ENCODE measurements at regions not wholly inside any gene's neighbourhood (a gene's known extent, or its start where the extent isn't known, plus 50 kb on each side); places are given as distances from the start of the nearest gene placed in this dataset.
"Not testable (repeated sequence)": the region's sequence is repeated elsewhere in the genome, so short reads cannot be mapped to it uniquely, and the experiment has no call there.

DNA sequence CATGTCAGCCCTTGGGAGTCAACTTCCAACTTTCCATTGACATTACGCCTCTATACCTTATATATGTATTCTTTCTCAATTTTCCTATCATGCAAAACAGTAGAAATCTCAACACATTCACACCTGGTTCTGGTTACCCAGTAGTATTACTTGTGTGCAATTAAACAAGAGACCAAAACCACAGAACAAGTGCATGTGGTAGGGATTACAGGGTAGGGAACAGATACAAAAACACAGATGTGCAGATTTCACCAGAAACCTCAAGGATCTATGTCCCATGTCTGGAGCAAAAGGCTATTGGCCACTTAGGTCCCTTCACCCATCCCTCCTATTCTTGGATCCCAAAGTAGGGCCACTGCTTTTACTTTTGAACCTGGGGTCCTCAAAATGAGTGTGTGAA, 143.6 kb upstream of the ZCCHC13 start:
- no peak for ATAC-seq
- Mint-ChIP-seq H3K36me3 (ENCODE audit: low read depth) (no peaks in the 10 kb centered on the region), H3K9me3 (peaks cover 4% of the 10 kb centered on the region), H3K4me3 (no peak overlapping the region), H3K4me1 (no peaks in the 10 kb centered on the region), H3K27me3 (no peaks in the 10 kb centered on the region), H3K27ac (no peak overlapping the region)
- no peak for DNase-seq

GRCh38 chrX:74147439-74147838, 156.5 kb upstream of the ZCCHC13 start:
- ATAC-seq = no peak
- Mint-ChIP-seq H3K9me3 (no peaks in the 10 kb centered on the region), H3K4me1 (no peaks in the 10 kb centered on the region), H3K4me3 (no peak overlapping the region), H3K36me3 (ENCODE audit: low read depth) (peaks cover 1% of the 10 kb centered on the region), H3K27ac (no peak overlapping the region), H3K27me3 (no peaks in the 10 kb centered on the region)
- DNase-seq = no peak

DNA sequence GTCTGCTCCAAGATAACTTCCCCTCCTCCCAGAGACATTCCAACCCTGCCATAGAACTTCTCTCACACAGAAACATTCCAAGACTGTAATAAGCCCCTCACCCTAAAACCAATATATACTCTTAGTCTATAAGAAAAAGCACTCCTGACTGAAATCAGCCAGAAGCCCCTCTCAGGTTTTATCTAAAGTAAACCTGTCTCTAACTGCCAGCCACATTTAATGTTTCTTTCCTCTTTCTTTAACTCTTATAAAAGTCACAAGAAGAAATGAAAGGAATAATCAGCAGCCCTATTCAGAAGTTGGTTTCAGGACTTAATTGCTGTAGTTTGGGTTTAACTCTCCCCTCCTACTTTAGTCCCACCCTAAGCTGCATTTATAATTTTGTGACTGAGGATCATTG, 165.0 kb upstream of the ZCCHC13 start:
- no peak for ATAC-seq

DNA sequence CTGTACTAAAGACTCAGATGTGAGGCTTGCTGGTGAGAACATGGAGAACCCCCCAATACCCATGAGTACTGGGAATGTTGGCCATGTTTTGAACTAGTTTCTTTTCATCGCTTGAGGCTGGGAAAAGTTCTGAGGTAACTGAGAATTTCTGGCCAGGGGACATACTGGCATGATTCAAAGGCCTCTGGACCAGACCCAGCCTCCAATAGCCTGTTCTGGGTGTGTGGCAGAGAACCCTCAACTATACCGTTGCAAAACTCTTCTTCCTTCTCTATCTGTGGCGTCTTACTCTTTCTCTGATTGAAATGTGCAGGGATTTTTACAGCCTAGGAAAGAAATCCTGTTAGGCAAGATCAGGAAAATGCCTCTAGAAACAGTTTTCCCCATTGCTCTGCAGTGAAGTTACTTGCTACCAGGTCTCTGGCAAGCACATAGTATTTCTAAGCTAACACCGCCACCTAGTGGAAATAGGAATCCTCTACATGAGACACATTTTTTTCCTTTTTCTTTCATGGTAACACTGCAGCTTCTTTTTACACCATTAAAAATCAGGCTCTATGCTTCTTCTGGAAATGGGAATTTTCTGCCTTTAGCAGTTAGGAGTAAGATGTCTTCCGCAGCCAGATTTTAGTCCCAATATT, 170.7 kb upstream of the ZCCHC13 start:
- H3K9me3 Mint-ChIP-seq = no peaks in the 10 kb centered on the region
- no peak for DNase-seq
- H3K4me1 Mint-ChIP-seq = no peaks in the 10 kb centered on the region
- ATAC-seq = peak; percentile 52
- H3K27ac Mint-ChIP-seq = no peak overlapping the region
- no peaks in the 10 kb centered on the region for H3K36me3 Mint-ChIP-seq (ENCODE audit: low read depth)
- H3K27me3 Mint-ChIP-seq = no peaks in the 10 kb centered on the region
- no peak overlapping the region for H3K4me3 Mint-ChIP-seq

More for the DNA sequence above, 165.0 kb upstream of the ZCCHC13 start:
- no peaks in the 10 kb centered on the region for H3K4me1 Mint-ChIP-seq
- no peak overlapping the region for H3K27ac Mint-ChIP-seq
- no peaks in the 10 kb centered on the region for H3K9me3 Mint-ChIP-seq
- DNase-seq = no peak
- H3K27me3 Mint-ChIP-seq = no peaks in the 10 kb centered on the region
- H3K36me3 Mint-ChIP-seq (ENCODE audit: low read depth) = no peaks in the 10 kb centered on the region
- H3K4me3 Mint-ChIP-seq = no peak overlapping the region

- H3K4me1 Mint-ChIP-seq = no peaks in the 10 kb centered on the region
Measured at GRCh38 chrX:74132280-74132679, 171.7 kb upstream of the ZCCHC13 start.

GRCh38 chrX:74119016-74119910, 184.7 kb upstream of the ZCCHC13 start:
- no peaks in the 10 kb centered on the region for H3K27me3 Mint-ChIP-seq
- ATAC-seq (peak; percentile 59), DNase-seq (no peak)

More at GRCh38 chrX:74132280-74132679, 171.7 kb upstream of the ZCCHC13 start:
- no peaks in the 10 kb centered on the region for H3K9me3 Mint-ChIP-seq
- H3K4me3 Mint-ChIP-seq = no peak overlapping the region
- no peak overlapping the region for H3K27ac Mint-ChIP-seq
- H3K27me3 Mint-ChIP-seq = no peaks in the 10 kb centered on the region
- ATAC-seq = no peak
- no peaks in the 10 kb centered on the region for H3K36me3 Mint-ChIP-seq (ENCODE audit: low read depth)
- no peak for DNase-seq

GRCh38 chrX:74117962-74118902, 185.7 kb upstream of the ZCCHC13 start:
- Mint-ChIP-seq H3K36me3 (ENCODE audit: low read depth) (peaks cover 3% of the 10 kb centered on the region), H3K27ac (no peak overlapping the region), H3K4me1 (no peaks in the 10 kb centered on the region), H3K4me3 (no peak overlapping the region), H3K9me3 (no peaks in the 10 kb centered on the region), H3K27me3 (no peaks in the 10 kb centered on the region)
- DNase-seq (no peak), ATAC-seq (no peak)

More at GRCh38 chrX:74119016-74119910, 184.7 kb upstream of the ZCCHC13 start:
- no peaks in the 10 kb centered on the region for H3K4me1 Mint-ChIP-seq
- no peak overlapping the region for H3K27ac Mint-ChIP-seq
- H3K36me3 Mint-ChIP-seq (ENCODE audit: low read depth) = peaks cover 3% of the 10 kb centered on the region
- H3K9me3 Mint-ChIP-seq = no peaks in the 10 kb centered on the region
- H3K4me3 Mint-ChIP-seq = no peak overlapping the region

- Mint-ChIP-seq H3K9me3 (no peaks in the 10 kb centered on the region), H3K4me1 (no peaks in the 10 kb centered on the region), H3K27ac (no peak overlapping the region), H3K27me3 (no peaks in the 10 kb centered on the region), H3K4me3 (no peak overlapping the region), H3K36me3 (ENCODE audit: low read depth) (peaks cover 11% of the 10 kb centered on the region)
- DNase-seq (no peak), ATAC-seq (no peak)
Measured at GRCh38 chrX:74111245-74111644, 192.7 kb upstream of the ZCCHC13 start.

DNA sequence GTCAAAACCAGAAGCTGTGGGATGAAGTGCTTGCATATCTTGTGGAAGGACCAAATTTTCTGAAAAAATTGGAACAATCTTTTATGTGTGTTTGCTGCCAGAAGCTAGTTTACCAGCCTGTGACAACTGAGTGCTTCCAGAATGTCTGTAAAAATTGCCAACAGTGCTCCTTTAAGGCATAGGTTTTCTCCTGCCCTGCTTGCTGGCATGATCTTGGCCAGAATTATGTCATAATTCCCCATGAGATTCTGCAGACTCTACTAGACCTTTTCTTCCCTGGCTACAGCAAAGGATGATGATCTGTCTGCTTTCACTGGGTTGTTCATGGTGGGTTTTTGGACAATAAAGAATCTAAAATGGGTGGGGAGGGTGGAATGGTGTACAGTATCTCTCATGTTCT, 196.3 kb upstream of the ZCCHC13 start:
- DNase-seq (no peak), ATAC-seq (no peak)
- Mint-ChIP-seq H3K4me3 (no peak overlapping the region), H3K36me3 (ENCODE audit: low read depth) (peaks cover 11% of the 10 kb centered on the region), H3K9me3 (no peaks in the 10 kb centered on the region), H3K4me1 (no peaks in the 10 kb centered on the region), H3K27me3 (no peaks in the 10 kb centered on the region), H3K27ac (no peak overlapping the region)

GRCh38 chrX:74104356-74105015, 199.5 kb upstream of the ZCCHC13 start:
- H3K27me3 Mint-ChIP-seq = no peaks in the 10 kb centered on the region
- DNase-seq (no peak), ATAC-seq (no peak)
- no peak overlapping the region for H3K27ac Mint-ChIP-seq
- H3K4me3 Mint-ChIP-seq = no peak overlapping the region
- peaks cover 11% of the 10 kb centered on the region for H3K36me3 Mint-ChIP-seq (ENCODE audit: low read depth)
- H3K4me1 Mint-ChIP-seq = no peaks in the 10 kb centered on the region
- no peaks in the 10 kb centered on the region for H3K9me3 Mint-ChIP-seq

GRCh38 chrX:74098407-74098806, 205.6 kb upstream of the ZCCHC13 start:
- H3K27me3 Mint-ChIP-seq; H3K4me1 Mint-ChIP-seq; H3K36me3 Mint-ChIP-seq (ENCODE audit: low read depth); H3K27ac Mint-ChIP-seq; H3K9me3 Mint-ChIP-seq; ATAC-seq; DNase-seq; H3K4me3 Mint-ChIP-seq: not testable (repeated sequence)

DNA sequence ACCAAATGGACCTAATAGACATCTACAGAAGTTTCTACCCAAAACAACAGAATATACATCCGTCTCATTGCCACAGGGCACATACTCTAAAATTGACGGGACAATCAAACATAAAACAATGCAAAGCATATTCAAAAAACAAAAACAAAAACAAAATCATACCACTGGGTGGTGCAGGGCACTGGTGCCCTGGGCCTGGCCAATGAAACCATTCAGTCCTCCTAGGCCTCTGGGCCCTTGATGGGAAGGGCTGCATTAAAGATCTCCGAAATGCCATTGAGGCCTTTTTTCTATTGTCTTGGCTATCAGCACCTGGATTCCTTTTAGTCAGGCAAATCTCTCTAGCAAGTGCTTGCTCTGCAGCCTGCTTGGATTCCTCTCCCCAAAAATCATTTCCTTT, 213.9 kb upstream of the ZCCHC13 start:
- H3K9me3 Mint-ChIP-seq = peaks cover 15% of the 10 kb centered on the region
- ATAC-seq (no peak), DNase-seq (no peak)
- peaks cover 10% of the 10 kb centered on the region for H3K36me3 Mint-ChIP-seq (ENCODE audit: low read depth)
- H3K4me3 Mint-ChIP-seq = no peak overlapping the region
- H3K4me1 Mint-ChIP-seq = no peaks in the 10 kb centered on the region
- H3K27ac Mint-ChIP-seq = no peak overlapping the region
- no peaks in the 10 kb centered on the region for H3K27me3 Mint-ChIP-seq

DNA sequence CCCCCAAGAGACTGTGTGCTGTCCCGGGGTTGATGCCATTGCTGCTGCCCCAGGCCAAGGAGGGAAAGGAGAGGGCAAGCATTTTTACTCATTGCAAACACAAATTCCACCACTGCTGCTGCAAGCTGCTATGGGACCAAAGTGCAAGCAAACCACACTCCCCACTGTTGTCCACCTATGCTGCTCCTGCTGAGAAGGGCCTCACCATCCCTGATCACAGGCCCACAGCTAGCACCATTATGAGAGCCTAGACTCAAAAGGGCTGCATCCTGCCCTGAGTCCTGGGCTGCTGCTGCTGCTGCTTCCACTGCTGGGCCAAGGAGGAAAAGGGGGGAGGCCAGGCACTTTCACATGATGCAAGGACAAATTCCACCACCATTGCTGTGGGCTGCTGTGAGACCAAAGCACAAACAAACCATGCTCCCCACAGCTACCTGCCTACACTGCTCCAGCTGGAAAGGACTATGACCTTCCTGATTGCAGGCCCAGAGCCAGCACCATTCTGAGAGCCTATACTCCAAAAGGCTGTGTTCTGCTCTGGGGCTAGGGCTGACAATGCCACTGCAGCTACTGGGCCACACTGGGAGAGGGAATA, 218.2 kb upstream of the ZCCHC13 start:
- no peaks in the 10 kb centered on the region for H3K27me3 Mint-ChIP-seq
- no peak for ATAC-seq
- H3K36me3 Mint-ChIP-seq (ENCODE audit: low read depth) = peaks cover 10% of the 10 kb centered on the region
- H3K9me3 Mint-ChIP-seq = peaks cover 15% of the 10 kb centered on the region
- H3K4me3 Mint-ChIP-seq = no peak overlapping the region
- no peak for DNase-seq
- H3K27ac Mint-ChIP-seq = no peak overlapping the region
- H3K4me1 Mint-ChIP-seq = no peaks in the 10 kb centered on the region

- no peak overlapping the region for H3K27ac Mint-ChIP-seq
Measured at GRCh38 chrX:74080165-74080564, 223.8 kb upstream of the ZCCHC13 start.

More at GRCh38 chrX:74080165-74080564, 223.8 kb upstream of the ZCCHC13 start:
- no peaks in the 10 kb centered on the region for H3K4me1 Mint-ChIP-seq
- no peak for ATAC-seq
- H3K27me3 Mint-ChIP-seq = no peaks in the 10 kb centered on the region
- DNase-seq = no peak
- peaks cover 20% of the 10 kb centered on the region for H3K9me3 Mint-ChIP-seq
- H3K4me3 Mint-ChIP-seq = no peak overlapping the region
- H3K36me3 Mint-ChIP-seq (ENCODE audit: low read depth) = peaks cover 6% of the 10 kb centered on the region

Measured in activated naive CD8-positive, alpha-beta T cell treated with anti-CD3 and anti-CD28 coated beads, Interleukin-2, amount 50 U/mL, for 24 hours (primary cell).